Spinal cord (tissue), 9 donors: ENCODE measurements at regions not wholly inside any gene's neighbourhood (a gene's known extent, or its start where the extent isn't known, plus 50 kb on each side); places are given as distances from the start of the nearest gene placed in this dataset.
"Not testable (repeated sequence)": the region's sequence is repeated elsewhere in the genome, so short reads cannot be mapped to it uniquely, and the experiment has no call there.

Source experiments
- DNase-seq, 6 donors: peaks; one replicate each; pipeline versions ENCODE4 v3.0.0 to v3.0.0-alpha.2; 2013 to 2015; ENCODE audit warnings: low spot score in 6 of 6, low read depth in 4 of 6
- H3K27ac ChIP-seq: one replicate; pipeline ENCODE4 v1.5.1; 2013; ENCODE audit warnings: low read depth, low read length, control low read depth
- H3K27me3 ChIP-seq: one replicate; pipeline ENCODE4 v1.6.1; 2013; ENCODE audit warnings: low read length; ENCODE audit not compliant: control insufficient read depth, insufficient read depth
- H3K36me3 ChIP-seq: one replicate; pipeline ENCODE4 v1.6.1; 2013; ENCODE audit warnings: low read length; ENCODE audit not compliant: control insufficient read depth, insufficient read depth
- H3K4me1 ChIP-seq: one replicate; pipeline ENCODE4 v1.6.1; 2013; ENCODE audit warnings: low read length; ENCODE audit not compliant: control insufficient read depth, insufficient read depth
- H3K4me3 ChIP-seq: one replicate; pipeline ENCODE4 v1.5.1; 2013; ENCODE audit warnings: low read depth, low read length, control low read depth
- H3K9me3 ChIP-seq: one replicate; pipeline ENCODE4 v1.6.1; 2013; ENCODE audit warnings: low read length; ENCODE audit not compliant: control insufficient read depth, insufficient read depth
- WGBS: methylation state at CpG from one replicate; pipeline ENCODE4 v1.1.5; 2013; ENCODE audit warnings: missing lambda C conversion rate; ENCODE audit not compliant: insufficient coverage; 5-methylcytosine and 5-hydroxymethylcytosine counted together
- donor health status: healthy.

DNA sequence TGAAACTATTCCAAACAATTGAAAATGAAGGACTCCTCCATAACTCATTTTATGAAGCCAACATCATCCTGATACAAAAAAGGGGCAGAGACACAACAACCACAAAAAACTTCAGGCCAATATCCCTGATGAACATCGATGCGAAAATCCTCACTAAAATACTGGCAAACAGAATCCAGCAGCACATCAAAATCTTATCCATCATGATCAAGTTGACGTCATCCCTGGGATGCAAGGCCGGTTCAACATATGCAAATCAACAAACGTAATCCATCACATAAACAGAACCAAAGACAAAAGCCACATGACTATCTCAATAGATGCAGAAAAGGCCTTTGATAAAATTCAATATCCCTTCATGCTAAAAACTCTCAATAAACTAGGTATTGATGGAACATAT lies 272.8 kb downstream of the RNF144B start:
- WGBS = 87% methylated on average over 4 of the region's 5 CpGs
- H3K4me3 ChIP-seq, DNase-seq, H3K4me1 ChIP-seq, H3K36me3 ChIP-seq, H3K27ac ChIP-seq, H3K9me3 ChIP-seq, H3K27me3 ChIP-seq: not testable (repeated sequence)

GRCh38 chr6:18663011-18663410 lies 275.9 kb downstream of the RNF144B start:
- no peaks in the 10 kb centered on the region for H3K36me3 ChIP-seq
- peak in 3 of 6 donors; percentile 25 to 86 (median 49) for DNase-seq
- H3K9me3 ChIP-seq = no peaks in the 10 kb centered on the region
- H3K27ac ChIP-seq = no peak overlapping the region
- H3K27me3 ChIP-seq = no peaks in the 10 kb centered on the region
- H3K4me3 ChIP-seq = no peak overlapping the region
- H3K4me1 ChIP-seq = no peaks in the 10 kb centered on the region
- no CpG with 5 or more reads among the region's 1 CpG for WGBS

GRCh38 chr6:18664401-18664800 lies 277.3 kb downstream of the RNF144B start:
- H3K36me3 ChIP-seq = no peaks in the 10 kb centered on the region

GRCh38 chr6:18667612-18668011 lies 280.5 kb downstream of the RNF144B start:
- DNase-seq = no peak
- H3K4me3 ChIP-seq = no peak overlapping the region
- H3K9me3 ChIP-seq = no peaks in the 10 kb centered on the region
- H3K4me1 ChIP-seq = no peaks in the 10 kb centered on the region
- no peaks in the 10 kb centered on the region for H3K36me3 ChIP-seq
- no CpG with 5 or more reads among the region's 2 CpGs for WGBS
- no peak overlapping the region for H3K27ac ChIP-seq
- no peaks in the 10 kb centered on the region for H3K27me3 ChIP-seq

More at GRCh38 chr6:18664401-18664800, 277.3 kb downstream of the RNF144B start:
- H3K27me3 ChIP-seq = no peaks in the 10 kb centered on the region
- H3K9me3 ChIP-seq = no peaks in the 10 kb centered on the region
- peak in 2 of 6 donors; percentile 38 to 90 for DNase-seq
- no peaks in the 10 kb centered on the region for H3K4me1 ChIP-seq
- H3K4me3 ChIP-seq = no peak overlapping the region
- no peak overlapping the region for H3K27ac ChIP-seq
- WGBS = 75% methylated on average over 4 of the region's 5 CpGs

DNA sequence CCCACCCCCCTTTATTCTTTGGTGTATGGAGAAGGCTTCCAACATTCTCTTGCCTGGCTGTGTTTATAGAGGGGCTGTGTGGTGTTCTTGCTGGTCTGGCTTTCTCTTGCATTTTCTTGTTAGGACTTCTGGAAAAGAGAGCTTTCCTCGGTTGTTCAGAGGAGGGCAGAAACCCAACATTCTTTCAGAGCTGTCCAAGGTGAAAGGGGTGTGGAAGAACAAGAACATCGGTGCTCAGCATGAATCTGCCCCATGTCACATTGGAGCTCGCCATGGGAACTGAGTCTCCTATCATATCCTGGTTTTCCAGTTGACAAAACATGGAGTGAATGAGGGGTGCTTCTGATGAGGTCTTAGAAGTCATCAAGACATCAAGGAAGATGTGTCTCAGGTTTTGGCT lies 281.8 kb downstream of the RNF144B start:
- no peak for DNase-seq
- H3K4me1 ChIP-seq = no peaks in the 10 kb centered on the region
- no peaks in the 10 kb centered on the region for H3K9me3 ChIP-seq
- no peaks in the 10 kb centered on the region for H3K27me3 ChIP-seq
- WGBS = 83% methylated on average over 2 of the region's 3 CpGs
- H3K27ac ChIP-seq = no peak overlapping the region
- H3K4me3 ChIP-seq = no peak overlapping the region
- no peaks in the 10 kb centered on the region for H3K36me3 ChIP-seq

DNA sequence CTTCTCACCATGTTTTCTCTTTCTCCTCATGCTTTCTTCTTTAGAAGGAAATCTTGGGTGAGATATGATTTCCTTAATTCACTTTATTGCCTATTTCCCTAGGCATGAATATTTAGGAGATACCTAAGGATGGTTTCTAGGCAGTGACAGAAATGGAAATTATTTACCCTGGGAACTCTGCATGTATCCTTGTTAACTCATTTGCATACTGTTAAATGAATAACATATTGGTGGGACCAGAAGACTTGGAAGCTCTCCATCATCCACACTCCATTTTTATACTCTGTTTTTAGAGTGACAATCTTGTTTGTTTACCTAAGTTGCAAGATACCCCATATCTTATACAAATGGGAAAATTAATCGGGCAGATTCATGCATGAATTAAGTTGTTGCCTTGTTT lies 285.7 kb downstream of the RNF144B start:
- no peak overlapping the region for H3K4me3 ChIP-seq
- no peaks in the 10 kb centered on the region for H3K27me3 ChIP-seq
- no peak overlapping the region for H3K27ac ChIP-seq
- H3K4me1 ChIP-seq = no peaks in the 10 kb centered on the region
- DNase-seq = peak in 1 of 6 donors; percentile 29
- H3K36me3 ChIP-seq = no peaks in the 10 kb centered on the region
- no CpG with 5 or more reads among the region's 1 CpG for WGBS
- no peaks in the 10 kb centered on the region for H3K9me3 ChIP-seq

- DNase-seq = no peak
- H3K4me3 ChIP-seq = no peak overlapping the region
- no peaks in the 10 kb centered on the region for H3K4me1 ChIP-seq
- no peaks in the 10 kb centered on the region for H3K9me3 ChIP-seq
- H3K27ac ChIP-seq = no peak overlapping the region
- H3K36me3 ChIP-seq = no peaks in the 10 kb centered on the region
- H3K27me3 ChIP-seq = no peaks in the 10 kb centered on the region
Observed at GRCh38 chr6:18674346-18674745, 287.2 kb downstream of the RNF144B start.

DNA sequence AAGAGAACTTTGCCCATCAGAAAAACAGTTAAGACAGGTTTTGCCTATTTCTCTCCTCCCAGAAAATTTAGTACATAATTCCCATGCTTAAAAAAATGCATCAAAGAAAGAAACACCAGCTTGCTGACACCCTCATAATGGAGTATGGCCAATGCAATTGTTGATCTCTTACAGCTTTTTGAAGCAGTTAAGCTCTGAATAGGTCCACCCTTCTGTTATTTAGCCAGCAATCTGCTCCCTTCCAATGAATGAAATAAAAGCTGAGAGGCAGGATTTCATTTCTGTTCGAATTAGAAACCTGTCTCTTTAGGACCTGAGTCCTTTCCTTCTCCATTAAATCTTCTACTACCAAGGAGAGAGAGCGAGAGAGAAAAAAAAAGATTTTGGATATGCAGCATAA lies 288.7 kb downstream of the RNF144B start:
- Histone ChIP-seq H3K36me3 (no peaks in the 10 kb centered on the region), H3K27ac (no peak overlapping the region), H3K4me1 (no peaks in the 10 kb centered on the region), H3K4me3 (no peak overlapping the region), H3K27me3 (no peaks in the 10 kb centered on the region), H3K9me3 (no peaks in the 10 kb centered on the region)
- DNase-seq = peak in 2 of 6 donors; percentile 26 to 91
- no CpG with 5 or more reads among the region's 2 CpGs for WGBS

- Histone ChIP-seq H3K27ac (no peak overlapping the region), H3K4me3 (no peak overlapping the region), H3K9me3 (no peaks in the 10 kb centered on the region), H3K27me3 (no peaks in the 10 kb centered on the region), H3K4me1 (no peaks in the 10 kb centered on the region), H3K36me3 (no peaks in the 10 kb centered on the region)
- WGBS = 95% methylated on average over 5 of the region's 7 CpGs
- DNase-seq = peak in 2 of 6 donors; percentile 37 to 88
Observed at GRCh38 chr6:18676548-18676947, 289.4 kb downstream of the RNF144B start.

DNA sequence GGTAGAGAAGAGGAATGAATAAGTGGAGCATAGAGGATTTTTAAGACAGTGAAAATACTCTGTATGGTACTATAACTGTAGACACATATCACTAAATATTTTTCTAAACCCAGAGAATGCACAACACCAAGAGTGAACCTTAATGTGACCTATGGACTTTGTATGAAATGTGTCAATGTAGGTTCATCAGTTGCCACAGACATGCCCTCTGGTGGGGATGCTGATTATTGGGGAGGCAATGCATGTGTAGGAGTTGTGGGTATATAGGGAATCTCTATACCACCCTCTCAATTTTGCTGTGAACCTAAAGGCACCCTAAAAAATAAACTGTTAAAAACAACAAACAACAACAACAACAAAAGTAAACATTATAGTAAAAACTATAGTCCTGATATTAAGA lies 293.7 kb downstream of the RNF144B start:
- no peaks in the 10 kb centered on the region for H3K27me3 ChIP-seq
- H3K4me3 ChIP-seq = no peak overlapping the region
- H3K36me3 ChIP-seq = no peaks in the 10 kb centered on the region
- DNase-seq = no peak
- no peak overlapping the region for H3K27ac ChIP-seq
- H3K4me1 ChIP-seq = no peaks in the 10 kb centered on the region
- no peaks in the 10 kb centered on the region for H3K9me3 ChIP-seq
